ENCODE measurements at regions not wholly inside any gene's neighbourhood (a gene's known extent, or its start where the extent isn't known, plus 50 kb on each side); places are given as distances from the start of the nearest gene placed in this dataset.

DNA sequence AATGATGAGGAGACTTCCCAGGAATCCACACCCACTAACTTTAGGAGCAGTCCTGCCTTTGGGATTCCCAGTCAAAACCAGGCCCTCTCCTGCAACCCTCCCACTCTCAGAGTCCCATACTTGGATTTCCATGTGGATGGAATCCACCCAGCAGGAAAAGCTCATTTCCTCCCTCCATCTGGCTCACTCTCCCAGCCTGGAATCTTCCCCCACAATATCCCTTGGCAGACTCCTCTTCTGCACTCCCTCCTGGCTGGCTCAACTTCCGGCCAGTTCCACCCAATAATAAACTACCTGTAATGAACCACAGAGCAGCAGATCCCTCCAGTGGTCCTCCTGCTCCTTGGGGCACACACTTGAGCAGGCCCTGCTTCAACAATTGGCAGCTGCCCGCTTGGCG, 102.8 kb upstream of the EGLN3 start:
- Mint-ChIP-seq H3K36me3 (ENCODE audit: low read depth) (no peaks in the 10 kb centered on the region), H3K27me3 (no peaks in the 10 kb centered on the region), H3K4me3 (no peak overlapping the region), H3K4me1 (ENCODE audit: low read depth) (peaks cover 15% of the 10 kb centered on the region), H3K27ac (no peak overlapping the region), H3K9me3 (no peaks in the 10 kb centered on the region)
- POLR2A ChIA-PET = interaction anchor here (1.5 kb wide), 1 partner anchor 34 kb away, joined by 3 read pairs; no protein-coding TSS in a partner anchor
- peaks cover 0 to 3% of the 10 kb centered on the region in 2 experiments for H3K9me3 ChIP-seq (ENCODE audit: control insufficient read depth in 1 of 2, insufficient read depth in 1 of 2, low read length in 2 of 2)
- TF ChIP-seq, protein P1, sequence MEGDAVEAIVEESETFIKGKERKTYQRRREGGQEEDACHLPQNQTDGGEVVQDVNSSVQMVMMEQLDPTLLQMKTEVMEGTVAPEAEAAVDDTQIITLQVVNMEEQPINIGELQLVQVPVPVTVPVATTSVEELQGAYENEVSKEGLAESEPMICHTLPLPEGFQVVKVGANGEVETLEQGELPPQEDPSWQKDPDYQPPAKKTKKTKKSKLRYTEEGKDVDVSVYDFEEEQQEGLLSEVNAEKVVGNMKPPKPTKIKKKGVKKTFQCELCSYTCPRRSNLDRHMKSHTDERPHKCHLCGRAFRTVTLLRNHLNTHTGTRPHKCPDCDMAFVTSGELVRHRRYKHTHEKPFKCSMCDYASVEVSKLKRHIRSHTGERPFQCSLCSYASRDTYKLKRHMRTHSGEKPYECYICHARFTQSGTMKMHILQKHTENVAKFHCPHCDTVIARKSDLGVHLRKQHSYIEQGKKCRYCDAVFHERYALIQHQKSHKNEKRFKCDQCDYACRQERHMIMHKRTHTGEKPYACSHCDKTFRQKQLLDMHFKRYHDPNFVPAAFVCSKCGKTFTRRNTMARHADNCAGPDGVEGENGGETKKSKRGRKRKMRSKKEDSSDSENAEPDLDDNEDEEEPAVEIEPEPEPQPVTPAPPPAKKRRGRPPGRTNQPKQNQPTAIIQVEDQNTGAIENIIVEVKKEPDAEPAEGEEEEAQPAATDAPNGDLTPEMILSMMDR (IDR thresholded peaks at IDR 0.05) = no peak
- no peaks in the 10 kb centered on the region for H3K27me3 ChIP-seq (ENCODE audit: control insufficient read depth in 1 of 2, insufficient read depth in 2 of 2, low read length in 2 of 2)
- no peak overlapping the region for H3K27ac ChIP-seq (ENCODE audit: low read depth in 1 of 2, low read length in 2 of 2)
- H3K4me1 ChIP-seq (ENCODE audit: insufficient read depth, low read length) = peaks cover 29% of the 10 kb centered on the region
- ATAC-seq (ENCODE audit: poor library complexity) (no peak), DNase-seq (no peak)
- CTCF ChIA-PET = no interaction called here
- H3K4me3 ChIP-seq (ENCODE audit: low read length) = no peak overlapping the region
- intact Hi-C loops (cut with DNase I, micrococcal nuclease) = no loop called here
- H3K36me3 ChIP-seq (ENCODE audit: insufficient read depth, low read length) = no peaks in the 10 kb centered on the region

DNA sequence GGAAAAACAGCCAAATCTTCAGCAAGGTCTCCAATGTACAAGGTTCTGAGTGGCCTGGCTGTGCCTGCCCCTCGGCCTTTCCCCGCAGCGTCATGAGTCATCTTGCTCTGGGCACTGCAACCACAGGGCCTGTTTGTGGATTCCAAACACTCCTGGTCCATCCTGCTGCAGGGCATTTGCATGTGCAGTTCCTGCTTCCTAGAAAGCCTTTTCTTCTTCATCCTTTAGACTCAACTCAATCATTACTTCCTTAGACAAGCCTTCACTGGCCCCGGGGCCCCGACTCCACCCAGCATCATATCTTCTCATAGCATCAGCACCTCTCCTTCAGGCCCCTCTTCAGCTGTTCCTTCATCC, 101.8 kb upstream of the EGLN3 start:
- ATAC-seq (ENCODE audit: poor library complexity) (no peak), DNase-seq (no peak)
- H3K4me3 ChIP-seq (ENCODE audit: low read length) = no peak overlapping the region
- Mint-ChIP-seq H3K27ac (no peak overlapping the region), H3K27me3 (no peaks in the 10 kb centered on the region), H3K4me3 (no peak overlapping the region), H3K4me1 (ENCODE audit: low read depth) (peaks cover 15% of the 10 kb centered on the region), H3K36me3 (ENCODE audit: low read depth) (no peaks in the 10 kb centered on the region), H3K9me3 (no peaks in the 10 kb centered on the region)
- no peak overlapping the region for H3K27ac ChIP-seq (ENCODE audit: low read depth in 1 of 2, low read length in 2 of 2)
- no peaks in the 10 kb centered on the region for H3K36me3 ChIP-seq (ENCODE audit: insufficient read depth, low read length)
- ChIA-PET CTCF (interaction anchor here (0.7 to 1.0 kb wide), 2 partner anchors 8 to 10 kb away, joined by 3 read pairs; no protein-coding TSS in a partner anchor), POLR2A (interaction anchor here (1.5 kb wide), 1 partner anchor 33 kb away, joined by 3 read pairs; no protein-coding TSS in a partner anchor)
- H3K9me3 ChIP-seq (ENCODE audit: control insufficient read depth in 1 of 2, insufficient read depth in 1 of 2, low read length in 2 of 2) = peaks cover 0 to 3% of the 10 kb centered on the region in 2 experiments
- H3K27me3 ChIP-seq (ENCODE audit: control insufficient read depth in 1 of 2, insufficient read depth in 2 of 2, low read length in 2 of 2) = no peaks in the 10 kb centered on the region
- TF ChIP-seq, protein P1 (IDR thresholded peaks at IDR 0.05) = no peak
- intact Hi-C loops (cut with DNase I, micrococcal nuclease) = no loop called here
- peaks cover 29% of the 10 kb centered on the region for H3K4me1 ChIP-seq (ENCODE audit: insufficient read depth, low read length)

DNA sequence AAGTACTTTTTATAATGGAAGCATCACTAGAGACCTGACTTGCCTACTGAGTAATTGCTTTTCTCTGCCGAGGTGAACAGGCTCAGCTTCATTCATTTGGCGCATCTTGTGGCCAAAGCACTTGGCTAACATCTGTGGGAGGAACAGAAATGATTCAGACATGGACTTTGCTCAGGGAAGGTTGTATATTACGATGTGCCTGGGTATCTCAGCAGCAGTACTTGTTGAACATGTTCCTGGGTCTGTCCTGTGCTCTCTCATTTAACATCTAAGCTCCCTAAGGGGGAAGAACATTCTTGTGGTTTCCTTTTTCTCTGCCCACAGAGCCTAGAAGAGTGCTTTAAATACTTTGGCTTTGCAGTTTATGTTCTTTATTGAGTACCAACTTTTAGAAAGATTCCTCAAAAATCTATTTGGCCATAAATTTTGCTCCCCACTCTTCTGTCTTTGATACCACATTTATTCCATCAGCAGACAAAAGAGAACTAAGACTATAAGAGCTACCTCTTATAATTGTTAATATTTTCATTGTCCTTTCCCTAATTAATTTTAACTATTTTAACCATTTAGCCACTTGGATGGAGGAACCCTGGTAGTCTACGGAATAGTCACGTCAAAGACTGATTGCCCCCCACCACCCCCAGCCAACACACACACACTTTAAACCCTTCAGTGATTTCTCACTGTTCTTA, 101.2 kb upstream of the EGLN3 start:
- intact Hi-C loops (cut with DNase I, micrococcal nuclease) = no loop called here
- ATAC-seq (ENCODE audit: poor library complexity) = no peak
- CTCF ChIA-PET = interaction anchor here (0.7 to 1.0 kb wide), 2 partner anchors 8 to 9 kb away, joined by 3 read pairs; no protein-coding TSS in a partner anchor

More for the DNA sequence above, 101.2 kb upstream of the EGLN3 start:
- TF ChIP-seq, protein P1 (IDR thresholded peaks at IDR 0.05) = no peak
- Histone ChIP-seq H3K27ac (ENCODE audit: low read depth in 1 of 2, low read length in 2 of 2) (no peak overlapping the region), H3K36me3 (ENCODE audit: insufficient read depth, low read length) (no peaks in the 10 kb centered on the region), H3K9me3 (ENCODE audit: control insufficient read depth in 1 of 2, insufficient read depth in 1 of 2, low read length in 2 of 2) (peaks cover 0 to 3% of the 10 kb centered on the region in 2 experiments), H3K4me1 (ENCODE audit: insufficient read depth, low read length) (peaks cover 33% of the 10 kb centered on the region), H3K27me3 (ENCODE audit: control insufficient read depth in 1 of 2, insufficient read depth in 2 of 2, low read length in 2 of 2) (no peaks in the 10 kb centered on the region), H3K4me3 (ENCODE audit: low read length) (no peak overlapping the region)
- no peak for DNase-seq
- Mint-ChIP-seq H3K36me3 (ENCODE audit: low read depth) (no peaks in the 10 kb centered on the region), H3K4me1 (ENCODE audit: low read depth) (peaks cover 15% of the 10 kb centered on the region), H3K27me3 (no peaks in the 10 kb centered on the region), H3K9me3 (no peaks in the 10 kb centered on the region), H3K27ac (no peak overlapping the region), H3K4me3 (no peak overlapping the region)
- POLR2A ChIA-PET = interaction anchor here (1.5 kb wide), 1 partner anchor 33 kb away, joined by 3 read pairs; no protein-coding TSS in a partner anchor
